Subcutaneous abdominal adipose tissue (tissue), 5 donors: ENCODE measurements at regions not wholly inside any gene's neighbourhood (a gene's known extent, or its start where the extent isn't known, plus 50 kb on each side); places are given as distances from the start of the nearest gene placed in this dataset.
A peak's percentile ranks its signal among the peaks of the same experiment; 100 is the strongest.

Experiments
- H3K27ac ChIP-seq: one replicate; pipeline ENCODE4 v1.7.0; 2013; ENCODE audit warnings: low read depth, mild to moderate bottlenecking, inconsistent platforms, low read length, moderate library complexity
- H3K27me3 ChIP-seq, 5 donors: one replicate each; pipeline ENCODE4 v1.7.0; 2013; ENCODE audit warnings: low read length in 5 of 5, inconsistent platforms in 1 of 5; ENCODE audit not compliant: control insufficient read depth in 5 of 5, insufficient read depth in 4 of 5
- H3K36me3 ChIP-seq, 5 donors: one replicate each; pipeline ENCODE4 v1.7.0; 2013; ENCODE audit warnings: low read length in 5 of 5; ENCODE audit not compliant: control insufficient read depth in 5 of 5, insufficient read depth in 5 of 5
- H3K4me1 ChIP-seq, 5 donors: one replicate each; pipeline ENCODE4 v1.7.0; 2013; ENCODE audit warnings: low read length in 5 of 5, mild to moderate bottlenecking in 3 of 5, moderate library complexity in 1 of 5; ENCODE audit not compliant: control insufficient read depth in 5 of 5, insufficient read depth in 5 of 5
- H3K4me3 ChIP-seq, 5 donors: one replicate each; pipeline ENCODE4 v1.7.0; 2013; ENCODE audit warnings: low read length in 5 of 5, low read depth in 1 of 5
- H3K9ac ChIP-seq, 5 donors: one replicate each; pipeline ENCODE4 v1.7.0; 2013; ENCODE audit warnings: low read length in 5 of 5, mild to moderate bottlenecking in 4 of 5, moderate library complexity in 3 of 5
- H3K9me3 ChIP-seq, 5 donors: one replicate each; pipeline ENCODE4 v1.7.0; 2013; ENCODE audit warnings: low read length in 5 of 5; ENCODE audit not compliant: control insufficient read depth in 5 of 5
- donor health status: healthy.
- donor health status: healthy.
- donor health status: healthy.
- donor health status: healthy.
- donor health status: healthy.

- peak overlapping the region in 4 of 5 donors; percentile 48 to 58 (median 50) for H3K9ac ChIP-seq
- H3K9me3 ChIP-seq, result no peaks in the 10 kb centered on the region
- H3K4me1 ChIP-seq, result peaks cover 46 to 91% (median 81%) of the 10 kb centered on the region in 5 donors
- no peaks in the 10 kb centered on the region for H3K36me3 ChIP-seq
- no peaks in the 10 kb centered on the region for H3K27me3 ChIP-seq
- H3K4me3 ChIP-seq, result peak overlapping the region in 2 of 5 donors; percentile 5 to 15
- peak overlapping the region; percentile 98 for H3K27ac ChIP-seq
Observed at GRCh38 chr2:42930025-42930581, 137.7 kb upstream of the HAAO start.

GRCh38 chr2:42929546-42930024, 137.2 kb upstream of the HAAO start:
- H3K36me3 ChIP-seq, result no peaks in the 10 kb centered on the region
- no peaks in the 10 kb centered on the region for H3K27me3 ChIP-seq
- H3K4me1 ChIP-seq, result peaks cover 49 to 96% (median 86%) of the 10 kb centered on the region in 5 donors
- peak overlapping the region in 2 of 5 donors; percentile 50 to 58 for H3K9ac ChIP-seq
- H3K4me3 ChIP-seq, result peak overlapping the region in 2 of 5 donors; percentile 5 to 15
- H3K9me3 ChIP-seq, result no peaks in the 10 kb centered on the region
- peak overlapping the region; percentile 98 for H3K27ac ChIP-seq

GRCh38 chr2:42928692-42929545, 136.5 kb upstream of the HAAO start:
- Histone ChIP-seq H3K4me1 (peaks cover 55 to 98% (median 86%) of the 10 kb centered on the region in 5 donors), H3K27me3 (no peaks in the 10 kb centered on the region), H3K36me3 (no peaks in the 10 kb centered on the region), H3K4me3 (no peak overlapping the region), H3K27ac (peak overlapping the region; percentile 98), H3K9ac (peak overlapping the region in 4 of 5 donors; percentile 25 to 50 (median 36)), H3K9me3 (no peaks in the 10 kb centered on the region)

- Histone ChIP-seq H3K9ac (peak overlapping the region in 3 of 5 donors; percentile 25 to 38 (median 31)), H3K4me1 (peaks cover 58 to 98% (median 87%) of the 10 kb centered on the region in 5 donors), H3K27ac (peak overlapping the region; percentile 98)
Observed at GRCh38 chr2:42928161-42928691, 135.8 kb upstream of the HAAO start.

GRCh38 chr2:42927334-42928160, 135.2 kb upstream of the HAAO start:
- peak overlapping the region; percentile 98 for H3K27ac ChIP-seq
- H3K4me3 ChIP-seq, result peak overlapping the region in 1 of 5 donors; percentile 16
- H3K4me1 ChIP-seq, result peaks cover 60 to 98% (median 94%) of the 10 kb centered on the region in 5 donors
- no peaks in the 10 kb centered on the region for H3K27me3 ChIP-seq
- no peaks in the 10 kb centered on the region for H3K9me3 ChIP-seq
- peak overlapping the region; percentile 39 to 87 (median 68) for H3K9ac ChIP-seq
- no peaks in the 10 kb centered on the region for H3K36me3 ChIP-seq

More at GRCh38 chr2:42928161-42928691, 135.8 kb upstream of the HAAO start:
- no peaks in the 10 kb centered on the region for H3K9me3 ChIP-seq
- H3K27me3 ChIP-seq, result no peaks in the 10 kb centered on the region
- H3K36me3 ChIP-seq, result no peaks in the 10 kb centered on the region
- H3K4me3 ChIP-seq, result no peak overlapping the region

- peak overlapping the region; percentile 98 for H3K27ac ChIP-seq
- no peaks in the 10 kb centered on the region for H3K36me3 ChIP-seq
- H3K4me1 ChIP-seq, result peaks cover 59 to 98% (median 97%) of the 10 kb centered on the region in 5 donors
- peak overlapping the region; percentile 39 to 87 (median 68) for H3K9ac ChIP-seq
- H3K27me3 ChIP-seq, result no peaks in the 10 kb centered on the region
- H3K9me3 ChIP-seq, result no peaks in the 10 kb centered on the region
- peak overlapping the region in 1 of 5 donors; percentile 16 for H3K4me3 ChIP-seq
Observed at GRCh38 chr2:42926434-42927333, 134.3 kb upstream of the HAAO start.

GRCh38 chr2:42925742-42926433, 133.5 kb upstream of the HAAO start:
- Histone ChIP-seq H3K9ac (peak overlapping the region; percentile 39 to 87 (median 68)), H3K4me3 (peak overlapping the region in 2 of 5 donors; percentile 2 to 32), H3K9me3 (no peaks in the 10 kb centered on the region), H3K27me3 (no peaks in the 10 kb centered on the region), H3K27ac (peak overlapping the region; percentile 98), H3K4me1 (peaks cover 57 to 98% (median 95%) of the 10 kb centered on the region in 5 donors), H3K36me3 (no peaks in the 10 kb centered on the region)

GRCh38 chr2:42924418-42924886, 132.1 kb upstream of the HAAO start:
- Histone ChIP-seq H3K4me3 (peak overlapping the region in 4 of 5 donors; percentile 2 to 30 (median 10)), H3K36me3 (no peaks in the 10 kb centered on the region), H3K4me1 (peaks cover 47 to 89% (median 84%) of the 10 kb centered on the region in 5 donors), H3K27ac (peak overlapping the region; percentile 98), H3K27me3 (no peaks in the 10 kb centered on the region), H3K9me3 (no peaks in the 10 kb centered on the region), H3K9ac (peak overlapping the region; percentile 12 to 94 (median 70))
